ENCODE measurements at regions not wholly inside any gene's neighbourhood (a gene's known extent, or its start where the extent isn't known, plus 50 kb on each side); places are given as distances from the start of the nearest gene placed in this dataset.

- Histone ChIP-seq H2BK12ac (ENCODE audit: low read depth, low read length) (no peak overlapping the region), H3K4me2 (ENCODE audit: insufficient read depth in 1 of 2, low read depth in 2 of 2, low read length in 2 of 2) (no peak overlapping the region), H2BK20ac (ENCODE audit: low read length) (no peak overlapping the region), H3K79me1 (ENCODE audit: low read depth, low read length) (no peaks in the 10 kb centered on the region), H3K36me3 (ENCODE audit: control insufficient read depth in 2 of 4, insufficient read depth in 4 of 4, low read length in 3 of 4) (no peaks in the 10 kb centered on the region), H4K20me1 (replicated peaks in 1 of 2; ENCODE audit: control insufficient read depth in 1 of 2, insufficient read depth in 2 of 2, low read length in 2 of 2) (no peaks in the 10 kb centered on the region), H4K8ac (ENCODE audit: extremely low read depth, insufficient read depth, low read length) (no peak overlapping the region), H3K4me1 (replicated peaks in 1 of 4; ENCODE audit: control insufficient read depth in 3 of 4, insufficient read depth in 4 of 4, low read length in 3 of 4) (no peaks in the 10 kb centered on the region; a peak in 2 of 7 replicates), H3K9ac (replicated peaks in 1 of 4; ENCODE audit: extremely low read depth in 1 of 4, low read depth in 3 of 4, low read length in 3 of 4) (no peak overlapping the region), H3K4me3 (ENCODE audit: extremely low read depth in 1 of 4, insufficient read depth in 2 of 4, low read depth in 3 of 4, low read length in 4 of 4) (no peak overlapping the region), H3K4ac (replicated peaks; ENCODE audit: insufficient read length, low read depth, low read length) (no peak overlapping the region), H4K91ac (replicated peaks; ENCODE audit: insufficient read length, low read length) (no peak overlapping the region), H3K14ac (ENCODE audit: insufficient read length) (no peak overlapping the region), H2BK5ac (ENCODE audit: low read depth, low read length) (no peak overlapping the region), H3K27me3 (replicated peaks in 1 of 4; ENCODE audit: control insufficient read depth in 3 of 4, extremely low read depth in 1 of 4, insufficient read depth in 3 of 4, low read length in 3 of 4) (no peaks in the 10 kb centered on the region), H3K9me3 (ENCODE audit: insufficient read depth in 2 of 2, low read depth in 1 of 2, low read length in 1 of 2) (no peaks in the 10 kb centered on the region), H3K79me2 (ENCODE audit: control insufficient read depth in 1 of 2, insufficient read depth in 2 of 2, low read length in 2 of 2) (no peaks in the 10 kb centered on the region), H3K23me2 (ENCODE audit: low read depth, low read length) (no peaks in the 10 kb centered on the region), H3K23ac (ENCODE audit: insufficient read length) (no peak overlapping the region), H2AFZ (ENCODE audit: low read length) (no peak overlapping the region), H4K5ac (ENCODE audit: insufficient read length, low read depth, low read length) (no peak overlapping the region), H3K56ac (replicated peaks; ENCODE audit: insufficient read length, low read depth, low read length) (no peak overlapping the region), H2BK120ac (replicated peaks; ENCODE audit: low read depth, low read length) (no peak overlapping the region), H3K27ac (ENCODE audit: low read depth, low read length) (no peak overlapping the region), H3K18ac (ENCODE audit: extremely low read depth, low read length) (no peak overlapping the region), H2BK15ac (ENCODE audit: low read length) (no peak overlapping the region), H2AK5ac (ENCODE audit: low read depth, low read length) (no peak overlapping the region)
- DNase-seq (ENCODE audit: low read depth in 1 of 2, low spot score in 2 of 2) (no peak), FAIRE-seq (no peak)
- POLR2A ChIA-PET (ENCODE audit: partially characterized antibody), result no interaction called here
- WGBS, 2 experiments (ENCODE audit: extremely low coverage in 1 of 2, insufficient coverage in 1 of 2, insufficient read length in 1 of 2, insufficient replicate concordance in 2 of 2, low coverage in 1 of 2, low lambda C conversion rate in 2 of 2, missing lambda C conversion rate in 1 of 2), result 94% methylated on average over 2 of the region's 2 CpGs; no CpG with 5 or more reads in 1 of the 2 experiments
- CTCF ChIA-PET (ENCODE audit: partially characterized antibody), result no interaction called here
- no peak for TF ChIP-seq SIRT6 (IDR thresholded peaks at IDR 0.05; ENCODE audit: low read length)
- TF ChIP-seq TAF7 (optimal IDR thresholded peaks at IDR 0.05; ENCODE audit: borderline replicate concordance, low read depth, low read length), result no peak
- no peak for TF ChIP-seq ZNF274 (IDR thresholded peaks at IDR 0.05; ENCODE audit: borderline replicate concordance, extremely low read depth, low read length)
- no peak for TF ChIP-seq HDAC6 (IDR thresholded peaks at IDR 0.05; ENCODE audit: low read depth, low read length)
- TF ChIP-seq SP2 (IDR thresholded peaks at IDR 0.05; ENCODE audit: low read length), result no peak
- no peak for TF ChIP-seq CEBPB (IDR thresholded peaks at IDR 0.05; ENCODE audit: low read depth, low read length)
- no peak for TF ChIP-seq SIX5 (IDR thresholded peaks at IDR 0.05; ENCODE audit: low read depth, low read length)
These were observed 439.9 kb upstream of the CHD1 start for GRCh38 chr5:99368726-99369125.

All from H1 (cell line).